ENCODE measurements at regions not wholly inside any gene's neighbourhood (a gene's known extent, or its start where the extent isn't known, plus 50 kb on each side); places are given as distances from the start of the nearest gene placed in this dataset. TPM values are rescaled to one million over a fixed set of nuclear protein-coding genes. Genes with fewer than 3 reads are reported as not detected.

DNA sequence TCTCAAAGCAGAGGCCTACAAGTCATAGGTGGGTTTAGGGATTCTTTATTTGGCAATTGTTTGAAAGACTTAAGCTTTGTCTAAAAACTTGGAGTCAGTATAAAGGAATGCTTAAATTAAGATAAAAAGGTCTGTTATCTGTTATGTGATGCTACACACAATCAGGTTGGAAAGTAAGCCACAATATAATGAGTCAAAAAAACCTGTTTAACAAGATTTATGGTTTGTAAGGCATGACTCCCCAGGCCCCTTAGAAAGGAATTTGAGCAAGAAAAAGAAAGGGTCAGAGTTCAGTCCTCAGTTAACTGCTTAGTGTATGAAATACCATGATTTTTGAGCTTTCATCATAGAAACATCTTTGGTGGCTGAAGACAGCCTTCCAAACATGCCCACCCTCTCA, 66.8 kb upstream of the HMGN3 start:
- H3K27me3 ChIP-seq (ENCODE audit: control insufficient read depth, insufficient read depth, low read length), result no peaks in the 10 kb centered on the region
- no peaks in the 10 kb centered on the region for H3K36me3 ChIP-seq (ENCODE audit: insufficient read depth, low read length)
- no peak overlapping the region for H3K4me2 ChIP-seq (ENCODE audit: low read length)
- no peak overlapping the region for H3K4me3 ChIP-seq (ENCODE audit: low read length)
- no peaks in the 10 kb centered on the region for H3K4me1 ChIP-seq (ENCODE audit: control insufficient read depth, insufficient read depth, low read length)
- no peak overlapping the region for H3K9ac ChIP-seq (ENCODE audit: low read depth, low read length)
- no peaks in the 10 kb centered on the region for H3K9me3 ChIP-seq (replicated peaks; ENCODE audit: low read length)

DNA sequence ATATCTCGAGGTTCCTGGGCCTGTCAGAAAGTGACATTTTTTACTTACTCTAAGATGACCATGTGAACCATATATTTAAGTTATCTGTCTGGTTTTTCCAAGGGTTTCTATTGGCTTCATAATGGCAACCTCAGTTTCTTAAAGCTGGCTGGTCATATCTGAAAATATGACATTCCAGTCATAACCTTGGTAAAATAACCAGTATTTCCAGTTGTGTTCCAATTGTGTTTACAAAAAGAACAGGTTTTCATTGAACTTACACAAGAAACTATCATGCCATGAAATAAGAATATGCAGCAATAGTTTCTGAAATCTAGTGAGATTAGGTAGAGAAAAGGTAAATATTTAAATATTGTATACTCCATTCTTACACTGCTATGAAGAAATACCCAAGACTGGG, 61.7 kb upstream of the HMGN3 start:
- Histone ChIP-seq H3K4me1 (ENCODE audit: control insufficient read depth, insufficient read depth, low read length) (no peaks in the 10 kb centered on the region), H3K27me3 (ENCODE audit: control insufficient read depth, insufficient read depth, low read length) (no peaks in the 10 kb centered on the region), H3K4me3 (ENCODE audit: low read length) (no peak overlapping the region), H3K36me3 (ENCODE audit: insufficient read depth, low read length) (no peaks in the 10 kb centered on the region), H3K9ac (ENCODE audit: low read depth, low read length) (no peak overlapping the region), H3K4me2 (ENCODE audit: low read length) (no peak overlapping the region), H3K9me3 (replicated peaks; ENCODE audit: low read length) (no peaks in the 10 kb centered on the region)

Small RNA genes in the stretch of these regions (small RNA-seq; reads per million reads assigned to genes)
- gene AL078601.1 (not detected), gene RF00019 (not detected)
